Karpas-422 (cell line): ENCODE measurements at regions not wholly inside any gene's neighbourhood (a gene's known extent, or its start where the extent isn't known, plus 50 kb on each side); places are given as distances from the start of the nearest gene placed in this dataset.
"Not testable (repeated sequence)": the region's sequence is repeated elsewhere in the genome, so short reads cannot be mapped to it uniquely, and the experiment has no call there.

Source experiments
- DNase-seq: peaks from one replicate; pipeline ENCODE4 v3.0.0-alpha.2; 2015
- H2AFZ ChIP-seq: fragments of 200-600 bp; sonication (generic); 2 replicates; pipeline ENCODE4 v1.6.1; 2014; ENCODE audit warnings: antibody characterized with exemption, low read length, mixed read lengths
- H3K27ac ChIP-seq: fragments of 200-600 bp; sonication (generic); 2 replicates; pipeline ENCODE4 v1.5.1; 2014; ENCODE audit warnings: mild to moderate bottlenecking, low read length, moderate library complexity
- H3K27me3 ChIP-seq: fragments of 200-600 bp; sonication (generic); 2 replicates; pipeline ENCODE4 v1.6.1; 2014; ENCODE audit warnings: low read length, mixed read lengths
- H3K36me3 ChIP-seq: fragments of 200-600 bp; sonication (generic); 2 replicates; pipeline ENCODE4 v1.6.1; 2014; ENCODE audit warnings: low read length, mixed read lengths; ENCODE audit not compliant: insufficient read depth
- H3K4me1 ChIP-seq: fragments of 200-600 bp; sonication (generic); 2 replicates; pipeline ENCODE4 v1.6.1; 2014; ENCODE audit warnings: mild to moderate bottlenecking, low read length, mixed read lengths
- H3K4me2 ChIP-seq: fragments of 200-600 bp; sonication (generic); 2 replicates; pipeline ENCODE4 v1.6.1; 2014; ENCODE audit warnings: low read length, low read depth, mild to moderate bottlenecking; ENCODE audit not compliant: poor library complexity, severe bottlenecking
- H3K4me3 ChIP-seq: fragments of 200-600 bp; sonication (generic); 2 replicates; pipeline ENCODE4 v1.5.1; 2014; ENCODE audit warnings: mild to moderate bottlenecking, antibody characterized with exemption, low read length, mixed read lengths
- H3K79me2 ChIP-seq: fragments of 200-600 bp; sonication (generic); 2 replicates; pipeline ENCODE4 v1.6.1; 2014; ENCODE audit warnings: mild to moderate bottlenecking, low read length, mixed read lengths
- H3K9ac ChIP-seq: fragments of 200-600 bp; sonication (generic); 2 replicates; pipeline ENCODE4 v1.6.0; 2014; ENCODE audit warnings: low read length
- H3K9me2 ChIP-seq: fragments of 200-600 bp; sonication (generic), shearing (Covaris generic); replicated peaks from 2 replicates; pipeline ENCODE4 v1.6.0; 2014; ENCODE audit warnings: mild to moderate bottlenecking, low read length, moderate library complexity; ENCODE audit not compliant: insufficient read depth
- H3K9me3 ChIP-seq: fragments of 300-700, 200-600 bp; sonication (generic); 2 replicates; pipeline ENCODE4 v1.6.1; 2014; ENCODE audit warnings: low read length, mixed read lengths
- H4K20me1 ChIP-seq: fragments of 200-600 bp; sonication (generic); 2 replicates; pipeline ENCODE4 v1.6.1; 2014; ENCODE audit warnings: mild to moderate bottlenecking, antibody characterized with exemption, low read length, low read depth; ENCODE audit not compliant: insufficient read depth

GRCh38 chr16:32897782-32898181, 221.8 kb upstream of the TP53TG3 start:
- peak; percentile 85 for DNase-seq
- H4K20me1 ChIP-seq: not testable (repeated sequence)

GRCh38 chr16:32885392-32885791, 209.4 kb upstream of the TP53TG3 start:
- H3K27me3 ChIP-seq, H3K4me2 ChIP-seq, H3K9ac ChIP-seq, H2AFZ ChIP-seq, DNase-seq, H3K79me2 ChIP-seq, H3K9me2 ChIP-seq, H3K27ac ChIP-seq, H3K36me3 ChIP-seq, H3K4me1 ChIP-seq, H3K4me3 ChIP-seq, H3K9me3 ChIP-seq, H4K20me1 ChIP-seq: not testable (repeated sequence)

More at GRCh38 chr16:32897782-32898181, 221.8 kb upstream of the TP53TG3 start:
- not testable (repeated sequence) for H3K4me3 ChIP-seq, H3K9me2 ChIP-seq, H2AFZ ChIP-seq, H3K4me2 ChIP-seq, H3K36me3 ChIP-seq, H3K4me1 ChIP-seq, H3K9me3 ChIP-seq, H3K27ac ChIP-seq, H3K27me3 ChIP-seq, H3K9ac ChIP-seq, H3K79me2 ChIP-seq

- H3K4me1 ChIP-seq, H3K9ac ChIP-seq, H2AFZ ChIP-seq, H3K4me3 ChIP-seq, H3K79me2 ChIP-seq, H3K27me3 ChIP-seq, DNase-seq, H3K27ac ChIP-seq, H4K20me1 ChIP-seq, H3K9me2 ChIP-seq, H3K36me3 ChIP-seq, H3K9me3 ChIP-seq, H3K4me2 ChIP-seq: not testable (repeated sequence)
Observed at GRCh38 chr16:32884556-32884955, 208.6 kb upstream of the TP53TG3 start.

- H2AFZ ChIP-seq, H3K4me3 ChIP-seq, H4K20me1 ChIP-seq, H3K4me1 ChIP-seq, H3K36me3 ChIP-seq, H3K79me2 ChIP-seq, H3K9ac ChIP-seq, H3K9me3 ChIP-seq, H3K9me2 ChIP-seq, H3K27ac ChIP-seq, DNase-seq, H3K4me2 ChIP-seq, H3K27me3 ChIP-seq: not testable (repeated sequence)
Observed at GRCh38 chr16:32882328-32882857, 206.4 kb upstream of the TP53TG3 start.

GRCh38 chr16:32881631-32882030, 205.7 kb upstream of the TP53TG3 start:
- H3K79me2 ChIP-seq, H2AFZ ChIP-seq, H4K20me1 ChIP-seq, H3K36me3 ChIP-seq, H3K4me3 ChIP-seq, DNase-seq, H3K4me1 ChIP-seq, H3K27ac ChIP-seq, H3K9me2 ChIP-seq, H3K4me2 ChIP-seq, H3K27me3 ChIP-seq, H3K9me3 ChIP-seq, H3K9ac ChIP-seq: not testable (repeated sequence)

GRCh38 chr16:32880009-32880408, 204.0 kb upstream of the TP53TG3 start:
- H3K9me3 ChIP-seq, H2AFZ ChIP-seq, H3K9ac ChIP-seq, H3K9me2 ChIP-seq, H3K27me3 ChIP-seq, H3K36me3 ChIP-seq, H3K79me2 ChIP-seq, H3K27ac ChIP-seq, DNase-seq, H3K4me2 ChIP-seq, H3K4me1 ChIP-seq, H3K4me3 ChIP-seq, H4K20me1 ChIP-seq: not testable (repeated sequence)

- not testable (repeated sequence) for H3K4me1 ChIP-seq, H3K9ac ChIP-seq, DNase-seq, H4K20me1 ChIP-seq, H3K9me3 ChIP-seq, H3K36me3 ChIP-seq, H3K4me2 ChIP-seq, H3K4me3 ChIP-seq, H3K9me2 ChIP-seq, H2AFZ ChIP-seq, H3K27me3 ChIP-seq, H3K79me2 ChIP-seq, H3K27ac ChIP-seq
Observed at GRCh38 chr16:32876718-32877117, 200.8 kb upstream of the TP53TG3 start.

GRCh38 chr16:32873783-32874182, 197.8 kb upstream of the TP53TG3 start:
- not testable (repeated sequence) for H3K9ac ChIP-seq, H2AFZ ChIP-seq, H3K4me2 ChIP-seq, H3K4me1 ChIP-seq, H3K27ac ChIP-seq, H4K20me1 ChIP-seq, DNase-seq, H3K36me3 ChIP-seq, H3K9me2 ChIP-seq, H3K79me2 ChIP-seq, H3K4me3 ChIP-seq, H3K27me3 ChIP-seq, H3K9me3 ChIP-seq

GRCh38 chr16:32873120-32873519, 197.2 kb upstream of the TP53TG3 start:
- H3K9me3 ChIP-seq: not testable (repeated sequence)

More at GRCh38 chr16:32873120-32873519, 197.2 kb upstream of the TP53TG3 start:
- H3K9me2 ChIP-seq, H2AFZ ChIP-seq, H3K4me1 ChIP-seq, H3K27me3 ChIP-seq, DNase-seq, H4K20me1 ChIP-seq, H3K36me3 ChIP-seq, H3K9ac ChIP-seq, H3K4me3 ChIP-seq, H3K4me2 ChIP-seq, H3K27ac ChIP-seq, H3K79me2 ChIP-seq: not testable (repeated sequence)
